ENCODE measurements at regions not wholly inside any gene's neighbourhood (a gene's known extent, or its start where the extent isn't known, plus 50 kb on each side); places are given as distances from the start of the nearest gene placed in this dataset.
"Not testable (repeated sequence)": the region's sequence is repeated elsewhere in the genome, so short reads cannot be mapped to it uniquely, and the experiment has no call there.

DNA sequence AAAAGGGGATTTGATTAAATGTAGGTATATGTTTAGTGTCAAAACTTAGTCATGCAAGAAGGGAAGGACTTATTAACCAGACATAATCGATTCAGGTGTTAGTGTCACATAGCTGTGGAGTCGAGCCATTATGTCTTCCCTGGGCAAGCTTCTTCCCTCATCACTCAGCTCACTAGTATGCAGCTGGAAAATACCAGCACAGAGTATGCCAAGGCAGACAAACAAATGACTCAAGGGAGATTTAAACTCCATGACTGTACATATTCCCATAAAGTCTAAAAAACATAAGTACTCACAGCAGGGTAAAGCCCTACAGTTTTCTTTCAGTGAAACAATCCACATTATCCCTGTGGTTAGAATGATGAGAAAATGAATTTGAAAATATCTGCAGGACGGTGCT, 304.5 kb downstream of the CBLL2 start:
- intact Hi-C loops (cut with DNase I): loop anchor here in 1 of 2 donors (5.0 kb wide), 1 partner anchor 130 kb away; no protein-coding TSS in a partner anchor
- ATAC-seq (ENCODE audit: low FRiP score): no peak
- Histone ChIP-seq H3K4me1 (ENCODE audit: control insufficient read depth in 1 of 2, insufficient read depth in 2 of 2, low read length in 2 of 2) (no peaks in the 10 kb centered on the region), H3K4me3 (ENCODE audit: low read length in 2 of 2) (no peak overlapping the region), H3K27ac (ENCODE audit: low read depth in 1 of 2, low read length in 2 of 2) (no peak overlapping the region), H3K27me3 (ENCODE audit: control insufficient read depth in 1 of 2, insufficient read depth in 2 of 2, low read length in 1 of 2) (no peaks in the 10 kb centered on the region), H3K9me3 (ENCODE audit: control insufficient read depth, low read length) (no peaks in the 10 kb centered on the region), H3K36me3 (ENCODE audit: control insufficient read depth in 1 of 2, insufficient read depth in 2 of 2, low read length in 1 of 2) (no peaks in the 10 kb centered on the region)
- WGBS, 2 donors: 23 to 40% methylated on average over 3 of the region's 3 CpGs
- DNase-seq: no peak

DNA sequence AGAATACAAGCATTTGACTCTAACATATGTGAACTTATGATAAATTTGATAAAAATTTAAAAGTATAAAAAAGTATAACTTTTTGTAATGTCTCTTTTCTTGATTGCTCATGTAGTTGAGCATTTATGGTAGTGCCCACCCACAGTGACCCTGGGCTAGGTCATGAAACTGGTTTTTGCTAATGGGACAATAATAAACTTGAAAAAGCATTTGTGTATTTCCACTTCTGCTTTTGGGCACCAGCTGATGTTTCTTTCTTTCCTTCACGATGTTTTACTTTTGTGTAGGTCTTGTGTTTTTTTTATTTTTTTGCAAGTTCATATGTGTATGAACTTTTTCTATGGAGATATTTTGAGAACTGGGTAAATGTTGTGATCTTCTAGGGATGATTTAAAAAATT, 313.1 kb downstream of the CBLL2 start:
- no peak overlapping the region for H3K27ac ChIP-seq (ENCODE audit: low read depth in 1 of 2, low read length in 2 of 2)
- ATAC-seq (ENCODE audit: low FRiP score) (no peak), DNase-seq (no peak)
- no peaks in the 10 kb centered on the region for H3K4me1 ChIP-seq (ENCODE audit: control insufficient read depth in 1 of 2, insufficient read depth in 2 of 2, low read length in 2 of 2)
- 40 to 55% methylated on average over 1 of the region's 1 CpG for WGBS, 2 donors
- no peak overlapping the region for H3K4me3 ChIP-seq (ENCODE audit: low read length in 2 of 2)
- no peaks in the 10 kb centered on the region for H3K9me3 ChIP-seq (ENCODE audit: control insufficient read depth, low read length)
- no peaks in the 10 kb centered on the region for H3K36me3 ChIP-seq (ENCODE audit: control insufficient read depth in 1 of 2, insufficient read depth in 2 of 2, low read length in 1 of 2)
- H3K27me3 ChIP-seq (ENCODE audit: control insufficient read depth in 1 of 2, insufficient read depth in 2 of 2, low read length in 1 of 2): no peaks in the 10 kb centered on the region
- intact Hi-C loops (cut with DNase I): no loop called here

DNA sequence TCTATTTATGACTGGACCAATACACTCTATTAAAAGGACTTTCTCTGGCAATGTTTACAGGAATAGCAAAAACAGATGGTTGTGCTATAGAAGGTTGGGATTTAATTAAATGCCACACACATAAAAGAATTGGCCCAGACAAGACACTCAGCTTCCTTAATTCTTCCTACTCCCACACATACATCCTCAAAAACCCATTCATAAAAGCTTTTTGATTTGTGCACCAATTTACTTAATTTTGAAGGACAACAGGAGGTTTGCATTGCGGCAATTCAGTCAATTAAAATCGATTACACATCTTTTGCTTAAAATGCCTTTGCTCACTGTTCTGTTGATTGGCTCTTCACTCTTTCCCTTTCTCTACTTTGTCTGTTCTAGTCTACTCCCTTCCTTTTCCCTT, 317.1 kb downstream of the CBLL2 start:
- 92 to 98% methylated on average over 2 of the region's 2 CpGs for WGBS, 2 donors

DNA sequence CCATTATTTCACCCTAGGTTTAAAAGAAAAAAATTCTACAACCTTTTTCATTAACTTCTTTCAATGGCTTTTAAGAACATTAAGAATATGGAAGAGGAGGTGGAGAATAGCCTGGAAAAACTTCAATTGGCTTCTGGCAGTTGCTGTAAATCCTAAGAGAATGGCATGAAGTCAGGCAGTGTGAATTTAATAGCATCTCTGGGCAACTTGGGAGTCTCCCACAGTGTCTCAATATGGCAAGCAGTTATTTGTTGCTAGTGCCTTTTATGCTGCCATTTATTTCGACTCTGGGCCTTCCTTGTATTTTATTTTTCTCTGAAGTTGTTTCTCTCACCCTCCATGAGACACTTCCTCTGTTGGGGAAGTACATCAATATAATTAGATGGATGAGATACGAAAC, 322.1 kb downstream of the CBLL2 start:
- intact Hi-C loops (cut with DNase I): no loop called here
- Histone ChIP-seq H3K9me3 (ENCODE audit: control insufficient read depth, low read length) (no peaks in the 10 kb centered on the region), H3K4me3 (ENCODE audit: low read length in 2 of 2) (no peak overlapping the region), H3K36me3 (ENCODE audit: control insufficient read depth in 1 of 2, insufficient read depth in 2 of 2, low read length in 1 of 2) (no peaks in the 10 kb centered on the region), H3K4me1 (ENCODE audit: control insufficient read depth in 1 of 2, insufficient read depth in 2 of 2, low read length in 2 of 2) (no peaks in the 10 kb centered on the region), H3K27ac (ENCODE audit: low read depth in 1 of 2, low read length in 2 of 2) (no peak overlapping the region), H3K27me3 (ENCODE audit: control insufficient read depth in 1 of 2, insufficient read depth in 2 of 2, low read length in 1 of 2) (no peaks in the 10 kb centered on the region)
- ATAC-seq (ENCODE audit: low FRiP score) (no peak), DNase-seq (no peak)
- 69 to 89% methylated on average over 2 of the region's 2 CpGs for WGBS, 2 donors

More for the DNA sequence above, 317.1 kb downstream of the CBLL2 start:
- ATAC-seq (ENCODE audit: low FRiP score) (no peak), DNase-seq (no peak)
- Histone ChIP-seq H3K4me3 (ENCODE audit: low read length in 2 of 2) (no peak overlapping the region), H3K27ac (ENCODE audit: low read depth in 1 of 2, low read length in 2 of 2) (no peak overlapping the region), H3K4me1 (ENCODE audit: control insufficient read depth in 1 of 2, insufficient read depth in 2 of 2, low read length in 2 of 2) (no peaks in the 10 kb centered on the region), H3K9me3 (ENCODE audit: control insufficient read depth, low read length) (no peaks in the 10 kb centered on the region), H3K36me3 (ENCODE audit: control insufficient read depth in 1 of 2, insufficient read depth in 2 of 2, low read length in 1 of 2) (no peaks in the 10 kb centered on the region), H3K27me3 (ENCODE audit: control insufficient read depth in 1 of 2, insufficient read depth in 2 of 2, low read length in 1 of 2) (no peaks in the 10 kb centered on the region)
- intact Hi-C loops (cut with DNase I): no loop called here

DNA sequence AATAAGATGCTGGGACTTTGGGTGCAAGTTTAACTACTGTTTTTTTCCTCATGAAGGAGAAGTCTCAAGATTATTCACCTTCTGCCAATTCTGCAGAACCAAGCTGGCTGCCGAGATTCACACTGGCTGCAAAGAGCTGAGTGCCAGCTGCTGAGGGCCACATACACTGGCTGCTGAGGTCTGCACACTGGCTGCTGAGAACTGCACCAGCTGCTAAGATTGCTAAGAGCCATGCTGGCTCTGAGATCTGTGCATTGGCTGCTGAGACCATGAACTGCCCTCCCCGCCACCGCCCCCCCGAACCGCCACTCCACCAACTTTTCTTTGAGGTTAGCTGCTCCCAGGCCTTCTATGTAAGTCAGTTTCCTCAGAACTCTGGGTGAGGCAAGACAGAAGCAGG, 330.3 kb downstream of the CBLL2 start:
- intact Hi-C loops (cut with DNase I): no loop called here
- Histone ChIP-seq H3K4me3 (ENCODE audit: low read length in 2 of 2) (no peak overlapping the region), H3K27ac (ENCODE audit: low read depth in 1 of 2, low read length in 2 of 2) (no peak overlapping the region), H3K27me3 (ENCODE audit: control insufficient read depth in 1 of 2, insufficient read depth in 2 of 2, low read length in 1 of 2) (no peaks in the 10 kb centered on the region), H3K36me3 (ENCODE audit: control insufficient read depth in 1 of 2, insufficient read depth in 2 of 2, low read length in 1 of 2) (no peaks in the 10 kb centered on the region), H3K9me3 (ENCODE audit: control insufficient read depth, low read length) (no peaks in the 10 kb centered on the region), H3K4me1 (ENCODE audit: control insufficient read depth in 1 of 2, insufficient read depth in 2 of 2, low read length in 2 of 2) (no peaks in the 10 kb centered on the region)
- DNase-seq (peak in 1 of 2 donors; percentile 34), ATAC-seq (ENCODE audit: low FRiP score) (no peak)
- 77 to 92% methylated on average over 5 of the region's 5 CpGs for WGBS, 2 donors

DNA sequence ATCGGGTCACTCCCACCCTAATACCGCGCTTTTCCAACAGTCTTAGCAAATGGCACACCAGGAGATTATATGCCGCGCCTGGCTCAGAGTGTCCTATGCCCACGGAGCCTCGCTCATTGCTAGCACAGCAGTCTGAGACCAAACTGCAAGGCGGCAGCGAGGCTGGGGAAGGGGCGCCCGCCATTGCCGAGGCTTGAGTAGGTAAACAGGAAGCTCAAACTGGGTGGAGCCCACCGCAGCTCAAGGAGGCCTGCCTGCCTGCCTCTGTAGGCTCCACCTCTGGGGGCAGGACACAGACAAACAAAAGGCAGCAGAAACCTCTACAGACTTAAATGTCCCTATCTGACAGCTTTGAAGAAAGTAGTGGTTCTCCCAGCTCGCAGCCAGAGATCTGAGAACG, 336.7 kb downstream of the CBLL2 start:
- WGBS, 2 donors: 90 to 95% methylated on average over 15 of the region's 15 CpGs
- intact Hi-C loops (cut with DNase I); ATAC-seq (ENCODE audit: low FRiP score): not testable (repeated sequence)

DNA sequence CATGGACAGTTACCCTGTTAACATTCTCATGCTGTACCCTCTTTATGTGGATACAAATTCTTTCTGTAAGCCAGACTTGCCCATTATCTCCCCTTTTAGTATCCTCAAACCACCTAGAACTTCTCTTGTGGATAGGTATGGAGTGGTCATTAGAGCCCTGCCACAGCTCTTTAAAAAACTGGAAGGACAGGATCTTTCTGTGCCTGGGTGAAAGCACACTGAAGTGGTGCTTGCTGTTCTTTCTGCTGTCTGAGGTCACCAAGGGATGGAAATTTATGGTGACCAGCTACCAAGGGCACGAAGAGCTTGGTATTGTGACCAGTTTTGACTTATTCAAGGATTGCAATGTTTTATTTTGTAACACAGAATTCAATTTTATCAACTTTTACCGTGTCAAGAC, 344.2 kb downstream of the CBLL2 start:
- Histone ChIP-seq H3K9me3 (ENCODE audit: control insufficient read depth, low read length) (no peaks in the 10 kb centered on the region), H3K27ac (ENCODE audit: low read depth in 1 of 2, low read length in 2 of 2) (no peak overlapping the region), H3K4me1 (ENCODE audit: control insufficient read depth in 1 of 2, insufficient read depth in 2 of 2, low read length in 2 of 2) (no peaks in the 10 kb centered on the region), H3K36me3 (ENCODE audit: control insufficient read depth in 1 of 2, insufficient read depth in 2 of 2, low read length in 1 of 2) (no peaks in the 10 kb centered on the region), H3K27me3 (ENCODE audit: control insufficient read depth in 1 of 2, insufficient read depth in 2 of 2, low read length in 1 of 2) (no peaks in the 10 kb centered on the region), H3K4me3 (ENCODE audit: low read length in 2 of 2) (no peak overlapping the region)
- intact Hi-C loops (cut with DNase I): no loop called here
- ATAC-seq (ENCODE audit: low FRiP score) (no peak), DNase-seq (no peak)
- 49 to 71% methylated on average over 2 of the region's 2 CpGs for WGBS, 2 donors

More for the DNA sequence above, 336.7 kb downstream of the CBLL2 start:
- not testable (repeated sequence) for H3K9me3 ChIP-seq (ENCODE audit: control insufficient read depth, low read length); H3K27me3 ChIP-seq (ENCODE audit: control insufficient read depth in 1 of 2, insufficient read depth in 2 of 2, low read length in 1 of 2); DNase-seq; H3K27ac ChIP-seq (ENCODE audit: low read depth in 1 of 2, low read length in 2 of 2); H3K4me1 ChIP-seq (ENCODE audit: control insufficient read depth in 1 of 2, insufficient read depth in 2 of 2, low read length in 2 of 2); H3K36me3 ChIP-seq (ENCODE audit: control insufficient read depth in 1 of 2, insufficient read depth in 2 of 2, low read length in 1 of 2); H3K4me3 ChIP-seq (ENCODE audit: low read length in 2 of 2)

DNA sequence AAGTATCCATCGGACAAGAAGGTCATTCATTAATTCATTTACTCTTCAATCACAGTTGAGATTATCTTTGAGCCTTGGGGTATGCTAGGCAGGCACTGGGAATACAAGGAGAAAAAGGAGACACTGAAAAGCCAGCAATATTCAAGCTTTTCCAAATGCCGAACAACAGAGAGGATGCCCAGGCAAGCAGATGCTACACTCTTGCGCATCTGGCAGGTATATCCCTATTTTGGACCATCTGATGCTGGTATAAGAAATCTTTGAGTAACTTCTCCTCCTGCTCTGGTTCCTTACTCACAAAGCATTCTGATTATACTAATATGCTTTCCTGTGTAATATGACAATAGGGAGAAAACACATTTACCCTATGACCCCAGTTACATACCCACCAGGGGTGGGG, 354.9 kb downstream of the CBLL2 start:
- no peak overlapping the region for H3K4me3 ChIP-seq (ENCODE audit: low read length in 2 of 2)
- intact Hi-C loops (cut with DNase I): no loop called here
- WGBS, 2 donors: 68 to 96% methylated on average over 3 of the region's 3 CpGs
- H3K27me3 ChIP-seq (ENCODE audit: control insufficient read depth in 1 of 2, insufficient read depth in 2 of 2, low read length in 1 of 2): no peaks in the 10 kb centered on the region
- no peak for DNase-seq
- no peaks in the 10 kb centered on the region for H3K9me3 ChIP-seq (ENCODE audit: control insufficient read depth, low read length)
- H3K36me3 ChIP-seq (ENCODE audit: control insufficient read depth in 1 of 2, insufficient read depth in 2 of 2, low read length in 1 of 2): no peaks in the 10 kb centered on the region
- no peaks in the 10 kb centered on the region for H3K4me1 ChIP-seq (ENCODE audit: control insufficient read depth in 1 of 2, insufficient read depth in 2 of 2, low read length in 2 of 2)
- no peak for ATAC-seq (ENCODE audit: low FRiP score)
- H3K27ac ChIP-seq (ENCODE audit: low read depth in 1 of 2, low read length in 2 of 2): no peak overlapping the region

DNA sequence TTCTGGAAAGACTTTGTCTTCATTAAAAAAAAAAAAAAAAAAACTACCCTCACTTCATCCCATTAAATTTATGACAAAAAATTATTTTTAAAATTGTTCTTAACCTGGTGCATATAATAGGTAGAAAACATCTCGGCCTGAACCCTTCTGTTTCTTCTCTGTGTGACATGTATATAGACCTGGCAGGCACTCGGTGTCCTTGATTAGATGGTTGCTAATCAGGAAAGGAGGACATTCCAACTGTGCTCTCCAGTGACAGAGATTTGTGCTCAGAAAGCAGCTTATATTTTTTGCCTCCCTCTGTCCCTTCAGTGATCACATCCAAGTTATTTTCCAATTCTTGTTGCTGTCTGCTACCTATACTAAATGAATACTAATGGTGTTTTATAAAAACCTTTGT, 355.6 kb downstream of the CBLL2 start:
- no peaks in the 10 kb centered on the region for H3K36me3 ChIP-seq (ENCODE audit: control insufficient read depth in 1 of 2, insufficient read depth in 2 of 2, low read length in 1 of 2)
- no peak overlapping the region for H3K27ac ChIP-seq (ENCODE audit: low read depth in 1 of 2, low read length in 2 of 2)
- ATAC-seq (ENCODE audit: low FRiP score) (no peak), DNase-seq (no peak)
- 25 to 44% methylated on average over 2 of the region's 2 CpGs for WGBS, 2 donors
- H3K9me3 ChIP-seq (ENCODE audit: control insufficient read depth, low read length): no peaks in the 10 kb centered on the region
- intact Hi-C loops (cut with DNase I): no loop called here
- H3K4me3 ChIP-seq (ENCODE audit: low read length in 2 of 2): no peak overlapping the region
- H3K4me1 ChIP-seq (ENCODE audit: control insufficient read depth in 1 of 2, insufficient read depth in 2 of 2, low read length in 2 of 2): no peaks in the 10 kb centered on the region
- no peaks in the 10 kb centered on the region for H3K27me3 ChIP-seq (ENCODE audit: control insufficient read depth in 1 of 2, insufficient read depth in 2 of 2, low read length in 1 of 2)
